ENCODE measurements at regions not wholly inside any gene's neighbourhood (a gene's known extent, or its start where the extent isn't known, plus 50 kb on each side); places are given as distances from the start of the nearest gene placed in this dataset.

GRCh38 chr16:73523209-73523608 lies 475.3 kb upstream of the ZFHX3 start:
- DNase-seq (ENCODE audit: extremely low spot score, insufficient read length, low read depth) (no peak), FAIRE-seq (no peak)

GRCh38 chr16:73521499-73521898 lies 473.6 kb upstream of the ZFHX3 start:
- DNase-seq (ENCODE audit: extremely low spot score, insufficient read length, low read depth): no peak
- no peak for FAIRE-seq

- FAIRE-seq: no peak
- DNase-seq (ENCODE audit: extremely low spot score, insufficient read length, low read depth): no peak
Observed at GRCh38 chr16:73515616-73516015, 467.7 kb upstream of the ZFHX3 start.

- FAIRE-seq: no peak
- DNase-seq (ENCODE audit: extremely low spot score, insufficient read length, low read depth): no peak
Observed at GRCh38 chr16:73510852-73511251, 462.9 kb upstream of the ZFHX3 start.

GRCh38 chr16:73506568-73507056 lies 458.7 kb upstream of the ZFHX3 start:
- no peak for FAIRE-seq

GRCh38 chr16:73505577-73505976 lies 457.6 kb upstream of the ZFHX3 start:
- no peak for DNase-seq (ENCODE audit: extremely low spot score, insufficient read length, low read depth)
- no peak for FAIRE-seq

More at GRCh38 chr16:73506568-73507056, 458.7 kb upstream of the ZFHX3 start:
- no peak for DNase-seq (ENCODE audit: extremely low spot score, insufficient read length, low read depth)

- DNase-seq (ENCODE audit: extremely low spot score, insufficient read length, low read depth) (no peak), FAIRE-seq (no peak)
Observed at GRCh38 chr16:73504591-73505575, 457.0 kb upstream of the ZFHX3 start.

GRCh38 chr16:73503093-73503492 lies 455.2 kb upstream of the ZFHX3 start:
- FAIRE-seq (no peak), DNase-seq (ENCODE audit: extremely low spot score, insufficient read length, low read depth) (no peak)

GRCh38 chr16:73499276-73499675 lies 451.3 kb upstream of the ZFHX3 start:
- no peak for FAIRE-seq
- no peak for DNase-seq (ENCODE audit: extremely low spot score, insufficient read length, low read depth)

- DNase-seq (ENCODE audit: extremely low spot score, insufficient read length, low read depth) (no peak), FAIRE-seq (no peak)
Observed at GRCh38 chr16:73485880-73486279, 438.0 kb upstream of the ZFHX3 start.

- DNase-seq (ENCODE audit: extremely low spot score, insufficient read length, low read depth) (no peak), FAIRE-seq (no peak)
Observed at GRCh38 chr16:73483934-73484711, 436.2 kb upstream of the ZFHX3 start.

GRCh38 chr16:73483076-73483791 lies 435.3 kb upstream of the ZFHX3 start:
- no peak for FAIRE-seq

GRCh38 chr16:73482310-73482709 lies 434.4 kb upstream of the ZFHX3 start:
- FAIRE-seq (no peak), DNase-seq (ENCODE audit: extremely low spot score, insufficient read length, low read depth) (no peak)

More at GRCh38 chr16:73483076-73483791, 435.3 kb upstream of the ZFHX3 start:
- no peak for DNase-seq (ENCODE audit: extremely low spot score, insufficient read length, low read depth)

GRCh38 chr16:73480381-73480780 lies 432.5 kb upstream of the ZFHX3 start:
- FAIRE-seq: no peak
- DNase-seq (ENCODE audit: extremely low spot score, insufficient read length, low read depth): no peak

- DNase-seq (ENCODE audit: extremely low spot score, insufficient read length, low read depth) (no peak), FAIRE-seq (no peak)
Observed at GRCh38 chr16:73473713-73474112, 425.8 kb upstream of the ZFHX3 start.

- FAIRE-seq: no peak
- no peak for DNase-seq (ENCODE audit: extremely low spot score, insufficient read length, low read depth)
Observed at GRCh38 chr16:73464834-73465233, 416.9 kb upstream of the ZFHX3 start.

GRCh38 chr16:73459586-73459985 lies 411.7 kb upstream of the ZFHX3 start:
- no peak for FAIRE-seq
- DNase-seq (ENCODE audit: extremely low spot score, insufficient read length, low read depth): no peak

- no peak for DNase-seq (ENCODE audit: extremely low spot score, insufficient read length, low read depth)
- no peak for FAIRE-seq
Observed at GRCh38 chr16:73457851-73458250, 409.9 kb upstream of the ZFHX3 start.

GRCh38 chr16:73448970-73449369 lies 401.0 kb upstream of the ZFHX3 start:
- FAIRE-seq (no peak), DNase-seq (ENCODE audit: extremely low spot score, insufficient read length, low read depth) (no peak)

- no peak for FAIRE-seq
Observed at GRCh38 chr16:73447846-73448245, 399.9 kb upstream of the ZFHX3 start.

More at GRCh38 chr16:73447846-73448245, 399.9 kb upstream of the ZFHX3 start:
- no peak for DNase-seq (ENCODE audit: extremely low spot score, insufficient read length, low read depth)
